ENCODE measurements at regions not wholly inside any gene's neighbourhood (a gene's known extent, or its start where the extent isn't known, plus 50 kb on each side); places are given as distances from the start of the nearest gene placed in this dataset.

- DNase-seq (ENCODE audit: low spot score), result no peak
- no TSS peak for BruUV-seq (replicated peaks)
- H3K4me1 ChIP-seq (ENCODE audit: insufficient read depth, low read length, poor library complexity, severe bottlenecking), result peaks cover 5% of the 10 kb centered on the region
- no peak overlapping the region for H3K27ac ChIP-seq (ENCODE audit: low read depth, low read length, poor library complexity, severe bottlenecking)
- TF ChIP-seq CTCF (conservative IDR thresholded peaks at IDR 0.05; ENCODE audit: low read depth, low read length) (no peak), EZH2 (IDR thresholded peaks at IDR 0.05; ENCODE audit: borderline replicate concordance, low read depth, low read length, poor library complexity, severe bottlenecking) (no peak)
- H3K4me3 ChIP-seq (ENCODE audit: low read depth, low read length, poor library complexity, severe bottlenecking), result no peak overlapping the region
- CTCF ChIA-PET, result no interaction called here
- no peaks in the 10 kb centered on the region for H3K36me3 ChIP-seq (ENCODE audit: insufficient read depth, low read length, poor library complexity, severe bottlenecking)
- H3K9me3 ChIP-seq (ENCODE audit: low read depth, low read length, poor library complexity, severe bottlenecking), result no peaks in the 10 kb centered on the region
- intact Hi-C loops (cut with micrococcal nuclease; ENCODE audit: unreplicated experiment), result no loop called here
- no peaks in the 10 kb centered on the region for H3K27me3 ChIP-seq (replicated peaks; ENCODE audit: insufficient read depth, low read depth, low read length, poor library complexity)
- POLR2A ChIA-PET (ENCODE audit: low non-redundant PET), result no interaction called here
Observed at GRCh38 chr17:70310221-70310672, 140.9 kb downstream of the KCNJ2 start.

GRCh38 chr17:70313086-70313852, 143.9 kb downstream of the KCNJ2 start:
- peak; percentile 22 for DNase-seq (ENCODE audit: low spot score)
- TF ChIP-seq EZH2 (IDR thresholded peaks at IDR 0.05; ENCODE audit: borderline replicate concordance, low read depth, low read length, poor library complexity, severe bottlenecking), result no peak
- no peak for TF ChIP-seq CTCF (conservative IDR thresholded peaks at IDR 0.05; ENCODE audit: low read depth, low read length)
- Histone ChIP-seq H3K4me1 (ENCODE audit: insufficient read depth, low read length, poor library complexity, severe bottlenecking) (peaks cover 5% of the 10 kb centered on the region), H3K9me3 (ENCODE audit: low read depth, low read length, poor library complexity, severe bottlenecking) (no peaks in the 10 kb centered on the region), H3K27ac (ENCODE audit: low read depth, low read length, poor library complexity, severe bottlenecking) (no peak overlapping the region), H3K36me3 (ENCODE audit: insufficient read depth, low read length, poor library complexity, severe bottlenecking) (no peaks in the 10 kb centered on the region), H3K4me3 (ENCODE audit: low read depth, low read length, poor library complexity, severe bottlenecking) (no peak overlapping the region), H3K27me3 (replicated peaks; ENCODE audit: insufficient read depth, low read depth, low read length, poor library complexity) (no peaks in the 10 kb centered on the region)
- intact Hi-C loops (cut with micrococcal nuclease; ENCODE audit: unreplicated experiment), result no loop called here
- POLR2A ChIA-PET (ENCODE audit: low non-redundant PET), result no interaction called here
- BruUV-seq (replicated peaks), result no TSS peak
- CTCF ChIA-PET, result no interaction called here

GRCh38 chr17:70314096-70314495, 144.8 kb downstream of the KCNJ2 start:
- intact Hi-C loops (cut with micrococcal nuclease; ENCODE audit: unreplicated experiment), result no loop called here
- Histone ChIP-seq H3K4me3 (ENCODE audit: low read depth, low read length, poor library complexity, severe bottlenecking) (no peak overlapping the region), H3K27ac (ENCODE audit: low read depth, low read length, poor library complexity, severe bottlenecking) (no peak overlapping the region), H3K9me3 (ENCODE audit: low read depth, low read length, poor library complexity, severe bottlenecking) (no peaks in the 10 kb centered on the region), H3K4me1 (ENCODE audit: insufficient read depth, low read length, poor library complexity, severe bottlenecking) (peaks cover 5% of the 10 kb centered on the region), H3K27me3 (replicated peaks; ENCODE audit: insufficient read depth, low read depth, low read length, poor library complexity) (no peaks in the 10 kb centered on the region), H3K36me3 (ENCODE audit: insufficient read depth, low read length, poor library complexity, severe bottlenecking) (no peaks in the 10 kb centered on the region)
- CTCF ChIA-PET, result no interaction called here
- DNase-seq (ENCODE audit: low spot score), result no peak
- no TSS peak for BruUV-seq (replicated peaks)
- POLR2A ChIA-PET (ENCODE audit: low non-redundant PET), result no interaction called here
- TF ChIP-seq EZH2 (IDR thresholded peaks at IDR 0.05; ENCODE audit: borderline replicate concordance, low read depth, low read length, poor library complexity, severe bottlenecking) (no peak), CTCF (conservative IDR thresholded peaks at IDR 0.05; ENCODE audit: low read depth, low read length) (no peak)
